ENCODE measurements at regions not wholly inside any gene's neighbourhood (a gene's known extent, or its start where the extent isn't known, plus 50 kb on each side); places are given as distances from the start of the nearest gene placed in this dataset.
A peak's percentile ranks its signal among the peaks of the same experiment; 100 is the strongest.
"Not testable (repeated sequence)": the region's sequence is repeated elsewhere in the genome, so short reads cannot be mapped to it uniquely, and the experiment has no call there.

DNA sequence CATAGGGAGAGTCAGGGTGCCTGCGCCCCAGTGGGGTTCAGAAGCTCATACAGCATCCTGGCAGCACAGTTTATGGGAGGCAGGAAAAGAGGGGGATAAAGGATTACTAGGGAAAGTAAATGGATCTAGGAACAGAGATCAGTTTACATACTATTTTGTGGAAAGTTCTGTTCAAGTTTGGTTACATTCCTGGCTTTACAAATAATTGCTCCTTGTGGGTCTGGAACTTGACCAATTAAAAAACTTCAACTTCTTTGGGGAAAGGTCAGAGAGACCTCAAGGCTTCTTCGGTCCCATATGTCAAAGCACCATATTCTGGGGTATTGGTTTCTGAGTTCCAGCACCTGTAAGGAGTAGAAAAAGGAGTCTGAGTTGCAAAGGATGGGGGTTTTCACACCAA lies 64.1 kb downstream of the ZDHHC19 start:
- no peak for DNase-seq

DNA sequence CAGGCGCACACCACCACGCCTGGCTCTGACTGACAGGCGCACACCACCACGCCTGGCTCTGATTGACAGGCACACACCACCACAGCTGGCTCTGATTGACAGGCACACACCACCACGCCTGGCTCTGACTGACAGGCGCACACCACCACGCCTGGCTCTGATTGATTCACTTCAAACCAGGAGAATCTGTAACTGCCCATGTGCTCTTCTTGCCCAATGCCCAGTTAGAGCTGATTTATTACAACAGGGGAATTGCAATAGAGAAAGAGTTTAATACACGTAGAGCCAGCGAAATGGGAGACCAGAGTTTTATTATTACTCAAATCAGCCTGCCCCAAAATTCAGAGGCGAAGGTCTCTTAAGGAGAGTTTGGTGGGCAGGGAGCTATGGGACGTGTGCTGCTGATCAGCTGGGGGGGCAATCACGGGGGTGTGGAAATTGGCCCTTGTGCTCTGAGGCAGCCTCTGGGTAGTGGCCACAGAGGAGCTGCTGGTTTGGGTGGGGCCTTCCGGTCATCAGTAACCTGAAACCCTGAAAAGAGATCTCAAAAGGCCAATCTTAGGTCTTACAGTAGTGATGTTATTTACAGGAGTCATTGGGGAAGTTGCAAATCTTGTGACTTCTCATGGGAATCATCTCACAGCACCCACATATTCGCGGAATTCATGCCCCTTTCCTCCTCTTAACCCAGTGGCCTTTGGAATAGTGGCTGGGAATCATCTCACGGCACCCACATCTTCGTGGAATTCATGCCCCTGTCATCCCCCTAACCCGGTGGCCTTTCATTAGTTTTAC lies 63.8 kb upstream of the TFRC start:
- no peak for DNase-seq

DNA sequence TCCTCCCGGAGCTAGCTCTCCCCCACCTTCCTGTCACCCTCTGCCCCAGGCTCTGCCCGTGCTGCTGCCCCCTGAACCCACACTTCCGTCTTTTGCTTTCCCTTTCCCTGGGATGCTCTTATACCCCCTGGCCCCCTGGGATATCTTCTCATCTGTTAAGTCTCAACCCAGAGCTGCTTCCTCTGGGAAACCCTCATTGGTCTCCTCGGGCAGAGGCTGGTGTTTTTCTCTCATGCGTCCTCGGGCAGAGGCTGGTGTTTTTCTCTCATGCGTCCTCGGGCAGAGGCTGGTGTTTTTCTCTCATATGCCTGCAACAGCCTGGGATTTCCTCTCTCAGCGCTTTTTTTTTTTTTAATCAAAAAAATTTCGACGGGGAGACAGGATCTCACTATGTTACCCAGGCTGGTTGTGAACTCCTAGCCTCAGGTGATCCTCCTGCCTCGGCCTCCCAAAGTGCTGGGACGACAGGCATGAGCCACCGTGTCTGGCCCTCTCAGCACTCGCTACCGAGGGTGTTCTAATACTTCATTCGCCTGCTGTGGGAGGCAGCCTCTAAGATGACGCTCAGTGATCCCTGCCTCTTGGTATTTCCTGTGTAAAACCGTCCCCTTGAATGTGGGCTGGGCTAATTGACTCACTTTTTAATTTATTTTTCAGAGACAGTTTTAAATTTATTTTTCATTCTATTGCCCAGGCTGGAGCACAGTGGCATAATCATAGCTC lies 62.7 kb upstream of the TFRC start:
- DNase-seq = peak; percentile 65

DNA sequence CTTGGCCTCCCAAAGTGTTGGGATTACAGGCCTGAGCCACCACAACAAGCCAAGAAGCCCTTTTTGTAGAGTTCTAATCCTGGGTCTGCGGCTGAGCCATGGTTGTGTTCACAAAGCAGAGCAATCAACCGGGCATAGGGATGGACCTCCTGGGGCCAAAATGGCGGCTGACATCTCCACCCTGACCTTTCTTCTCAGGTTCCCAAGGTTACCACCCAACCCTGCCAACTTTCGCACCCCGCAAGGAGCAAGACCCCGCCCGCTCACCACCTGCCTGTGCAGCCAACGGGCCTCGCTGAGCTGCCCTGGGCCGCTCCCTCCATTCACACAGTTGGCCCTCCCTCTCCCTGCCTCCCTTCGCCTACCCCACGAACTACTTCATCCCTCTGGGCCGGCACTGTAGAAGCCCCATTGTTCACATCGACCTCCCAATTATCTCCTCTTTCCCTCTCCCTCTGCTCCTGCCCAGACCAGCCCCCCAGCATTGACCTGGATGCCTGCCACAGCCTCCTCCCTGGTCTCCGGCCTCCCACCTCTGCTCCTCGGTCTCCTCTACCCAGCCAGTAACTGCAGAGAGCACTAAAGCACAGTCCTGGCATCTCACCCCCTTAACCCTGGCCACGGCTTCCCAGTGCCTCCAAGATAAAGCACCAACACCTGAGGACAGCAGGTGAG lies 62.0 kb upstream of the TFRC start:
- DNase-seq = no peak

DNA sequence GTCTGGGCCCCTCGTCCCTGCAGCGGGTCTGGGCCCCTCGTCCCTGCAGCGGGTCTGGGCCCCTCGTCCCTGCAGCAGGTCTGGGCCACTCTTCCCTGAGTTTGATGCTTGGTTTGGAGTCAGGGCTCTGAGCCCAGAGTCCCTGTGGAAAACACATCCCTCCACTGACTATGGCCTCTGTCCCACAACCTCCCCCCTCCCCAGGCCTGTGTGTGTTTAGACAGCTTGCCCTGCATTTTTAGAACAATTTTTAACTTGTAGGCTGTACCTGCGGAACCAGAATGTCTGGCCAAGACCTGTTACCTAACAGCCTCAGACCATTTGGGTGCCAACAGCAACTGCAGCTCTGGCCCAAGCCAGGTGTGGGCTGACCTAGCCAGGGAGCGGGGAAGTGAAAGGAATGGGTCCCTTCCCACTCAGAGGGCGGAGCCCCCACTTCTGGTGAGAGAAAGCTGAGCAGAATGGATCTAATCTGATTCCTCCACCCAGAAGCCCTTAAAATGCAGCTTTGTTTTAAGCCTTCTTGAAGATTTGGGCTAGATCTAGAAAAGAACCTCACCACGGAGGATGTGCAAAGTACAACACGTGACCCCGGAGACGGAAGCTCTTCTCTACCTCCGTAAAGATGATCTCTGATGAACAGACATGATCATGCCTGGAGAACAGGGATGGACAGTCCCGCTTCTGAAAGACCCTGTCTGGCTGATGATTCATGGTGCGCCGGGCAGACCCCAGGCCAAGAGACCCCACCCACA lies 60.5 kb upstream of the TFRC start:
- DNase-seq = no peak

DNA sequence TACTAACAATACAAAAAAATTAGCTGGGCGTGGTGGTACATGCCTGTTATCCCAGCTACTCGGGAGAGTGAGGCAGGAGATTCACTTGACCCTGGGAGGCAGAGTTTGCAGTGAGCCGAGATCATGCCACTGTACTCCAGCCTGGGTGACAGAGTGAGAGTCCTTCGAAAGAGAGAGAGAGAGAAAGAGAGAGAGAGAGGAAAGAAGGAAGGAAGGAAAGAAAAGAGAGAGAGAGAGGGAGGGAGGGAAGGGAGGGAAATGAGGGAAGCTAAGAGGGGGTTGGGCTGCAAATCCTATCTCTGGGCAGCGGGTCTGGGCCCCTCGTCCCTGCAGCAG lies 59.9 kb upstream of the TFRC start:
- DNase-seq = no peak

DNA sequence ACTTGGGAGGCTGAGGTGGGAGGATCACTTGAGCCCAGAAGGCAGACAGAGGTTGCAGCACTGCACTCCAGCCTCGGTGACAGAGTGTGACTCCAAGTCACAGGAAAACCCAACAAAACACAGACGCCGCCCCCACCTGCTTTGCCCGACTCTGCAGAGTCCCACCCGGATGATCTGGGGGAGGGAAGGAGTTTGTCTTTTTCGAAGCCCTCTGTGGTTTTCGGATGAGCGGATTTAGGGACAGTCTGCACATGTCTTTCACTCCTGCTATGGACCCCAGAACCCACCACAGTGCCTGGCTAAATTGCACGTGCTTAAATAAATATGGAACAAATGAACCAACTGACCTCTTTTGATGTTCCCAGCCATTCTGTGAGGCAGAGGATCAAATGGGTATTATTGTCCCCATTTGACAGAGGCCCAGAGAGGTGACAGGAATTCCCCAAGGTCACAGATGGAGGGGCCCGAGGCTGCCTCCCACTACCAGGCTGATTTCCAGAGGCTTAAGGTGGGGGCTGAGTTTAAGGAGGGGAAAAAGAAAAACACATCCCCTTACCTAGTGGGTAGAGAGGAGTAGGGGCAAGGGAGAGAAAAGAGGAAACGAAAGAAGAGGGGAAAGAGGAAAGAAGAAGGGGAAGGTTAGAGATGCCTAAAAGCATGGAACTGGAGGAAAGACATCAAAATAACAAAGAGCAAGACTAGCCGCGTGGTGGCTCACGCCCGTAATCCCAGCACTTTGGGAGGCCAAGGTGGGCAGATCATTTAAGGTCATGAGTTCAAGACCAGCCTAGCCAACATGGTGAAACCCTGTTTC lies 59.4 kb upstream of the TFRC start:
- no peak for DNase-seq

DNA sequence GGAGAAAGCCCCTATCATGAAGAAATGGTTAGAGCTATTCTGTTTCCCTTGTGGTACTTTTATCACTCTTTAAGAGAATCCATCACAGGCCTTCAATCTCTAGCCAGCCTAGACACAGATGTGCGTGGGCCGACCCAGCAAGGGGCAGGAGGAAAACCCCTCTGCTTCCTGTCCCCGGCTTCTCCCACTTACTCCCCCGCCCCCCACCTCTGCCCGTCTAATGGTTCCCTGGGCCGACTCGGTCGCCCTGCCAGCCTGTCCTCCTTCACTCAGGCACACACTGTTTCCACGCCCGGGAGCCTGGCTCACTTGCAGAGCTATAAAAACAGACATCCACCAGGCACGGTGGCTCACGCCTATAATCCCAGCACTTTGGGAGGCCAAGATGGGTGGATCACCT lies 58.3 kb upstream of the TFRC start:
- DNase-seq = no peak

DNA sequence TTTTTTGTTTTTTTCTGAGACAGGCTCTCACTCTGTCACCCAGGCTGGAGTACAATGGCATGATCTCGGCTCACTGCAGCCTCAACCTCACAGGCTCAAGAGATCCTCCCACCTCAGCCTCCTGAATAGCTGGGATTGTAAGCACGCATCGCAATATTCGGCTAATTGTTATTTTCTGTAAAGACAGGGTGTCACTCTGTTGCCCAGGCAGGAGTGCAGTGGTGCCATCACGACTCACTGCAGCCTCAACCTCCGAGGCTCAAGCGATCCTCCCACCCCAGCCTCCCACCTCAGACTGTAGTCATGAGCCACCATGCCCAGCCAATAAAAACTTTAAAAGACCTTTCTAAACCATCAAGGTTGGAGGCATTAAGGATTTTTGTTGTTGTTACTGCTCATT lies 57.4 kb upstream of the TFRC start:
- DNase-seq = no peak

DNA sequence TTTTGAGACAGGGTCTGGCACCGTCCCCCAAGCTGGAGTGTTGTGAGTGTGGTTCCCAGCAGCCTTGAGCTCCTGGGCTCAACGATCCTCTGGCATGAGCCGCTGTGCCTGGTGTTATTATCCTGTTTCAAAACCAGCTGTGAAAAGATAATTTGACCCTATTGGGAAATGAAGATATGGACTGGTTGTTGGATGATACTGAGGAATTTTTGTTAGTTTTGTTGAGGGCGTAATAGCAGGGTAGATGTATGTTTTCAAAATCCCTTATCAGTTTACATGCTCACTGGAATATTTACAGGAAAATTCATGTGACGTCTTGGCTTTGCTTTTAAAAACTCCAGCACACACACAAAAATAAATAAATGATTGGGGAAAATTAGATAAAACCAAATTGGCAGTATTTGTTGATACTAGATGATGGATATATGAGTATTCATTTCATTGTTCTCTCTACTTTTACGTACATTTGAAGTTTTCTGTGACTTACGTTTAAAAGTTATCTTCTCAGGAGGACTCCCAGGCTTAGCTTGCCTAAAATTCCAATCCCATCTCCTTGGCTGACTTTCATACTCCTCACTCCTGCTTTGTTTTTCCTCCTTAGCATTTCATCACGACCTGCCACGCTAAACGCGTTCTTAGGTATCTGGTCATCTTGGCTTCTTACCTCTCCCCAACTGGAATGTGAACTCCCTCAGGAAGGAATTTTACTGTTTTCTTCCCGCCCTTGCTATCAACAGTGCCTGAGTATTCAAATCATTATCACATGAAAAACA lies 56.8 kb upstream of the TFRC start:
- DNase-seq = peak; percentile 50

DNA sequence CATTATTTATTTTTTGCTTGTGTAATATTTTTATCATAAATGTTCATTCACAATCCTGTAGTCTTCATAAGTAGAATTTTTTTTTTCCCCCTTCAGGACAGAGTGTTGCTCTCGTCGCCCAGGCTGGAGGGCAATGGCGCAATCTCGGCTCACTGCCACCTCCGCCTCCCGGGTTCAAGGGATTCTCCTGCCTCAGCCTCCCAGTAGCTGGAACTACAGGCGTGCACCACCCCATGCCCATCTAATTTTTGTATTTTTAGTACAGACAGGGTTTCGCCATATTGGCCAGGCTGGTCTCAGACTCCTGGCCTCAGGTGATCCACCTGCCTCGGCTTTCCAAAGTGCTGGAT lies 54.7 kb upstream of the TFRC start:
- DNase-seq = not testable (repeated sequence)

DNA sequence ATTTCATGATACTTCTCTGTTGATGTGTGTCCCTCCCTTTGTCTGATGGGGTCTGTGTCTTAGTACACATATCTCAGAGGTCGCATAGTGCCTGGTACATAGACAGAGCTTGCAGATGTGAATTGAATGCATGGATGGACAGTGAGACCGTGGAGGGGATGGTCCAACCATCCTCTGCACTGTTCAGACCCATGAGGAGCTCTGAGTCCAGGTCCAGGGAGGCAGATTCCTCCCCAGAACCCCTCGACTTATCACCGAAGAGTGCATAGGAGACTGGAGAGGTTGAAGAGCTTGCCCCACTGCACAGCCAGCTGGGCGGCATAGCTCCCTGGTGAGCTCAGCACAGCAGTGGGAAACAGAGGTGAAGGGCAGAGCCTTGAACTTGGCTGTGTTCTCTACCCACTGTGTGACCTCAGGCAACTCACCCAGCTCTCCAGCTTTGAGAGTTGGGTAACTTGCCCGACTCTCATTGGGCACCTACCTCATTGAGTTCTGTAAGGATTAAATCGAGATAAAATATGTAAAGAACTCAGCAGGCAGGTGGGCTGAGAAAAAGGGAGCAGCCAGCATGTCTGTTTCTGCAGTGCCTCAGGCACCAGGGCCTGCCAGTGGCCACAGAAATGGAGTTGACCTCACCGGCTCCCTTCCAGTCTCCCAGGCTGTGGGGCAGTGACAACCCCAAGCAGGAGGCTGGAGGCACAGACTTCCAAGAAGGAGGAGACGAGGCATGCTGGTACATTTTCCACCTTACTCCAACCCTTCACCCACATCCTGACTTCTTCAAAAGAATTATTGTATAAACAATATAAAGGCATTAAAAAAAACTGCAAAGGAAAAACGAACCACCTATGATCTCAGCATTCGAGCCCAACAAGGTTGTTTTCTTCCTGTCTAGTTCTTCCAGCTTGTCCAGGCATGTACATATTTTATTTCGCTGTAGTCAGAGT lies 54.1 kb upstream of the TFRC start:
- DNase-seq = no peak

DNA sequence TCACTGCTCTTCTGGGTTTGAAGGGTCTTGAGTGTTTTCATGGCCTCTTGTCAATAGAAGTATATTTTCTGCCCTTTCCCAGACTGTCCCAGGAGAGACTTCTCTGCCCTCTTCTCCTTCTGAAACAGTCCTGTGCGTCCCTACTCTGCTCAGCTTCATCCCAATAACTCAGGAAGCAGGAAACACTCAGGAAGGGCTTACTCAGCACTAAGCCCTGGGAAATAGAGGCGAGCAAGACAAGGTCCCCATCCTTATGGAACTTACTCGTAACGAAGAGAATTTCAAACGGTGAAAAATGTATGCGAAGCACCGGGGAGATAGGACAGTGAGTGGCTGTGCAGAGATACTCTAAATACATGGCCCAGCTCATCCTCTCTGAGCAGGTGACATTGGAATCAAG lies 52.8 kb upstream of the TFRC start:
- DNase-seq = no peak

DNA sequence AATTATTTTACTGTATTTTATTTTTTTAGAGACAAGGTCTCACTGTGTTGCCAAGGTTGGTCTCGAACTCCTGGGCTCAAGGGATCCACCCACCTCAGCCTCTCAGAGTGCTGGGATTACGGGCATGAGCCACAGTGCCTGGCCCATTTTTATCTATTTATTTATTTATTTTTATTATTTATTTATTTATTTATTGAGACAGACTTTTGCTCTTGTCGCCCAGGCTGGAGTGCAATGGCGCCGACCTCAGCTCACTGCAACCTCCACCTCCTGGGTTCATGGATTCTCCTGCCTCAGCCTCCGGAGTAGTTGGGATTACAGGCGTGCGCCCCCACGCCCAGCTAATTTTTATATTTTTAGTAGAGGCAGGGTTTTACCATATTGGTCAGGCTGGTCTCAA lies 52.0 kb upstream of the TFRC start:
- not testable (repeated sequence) for DNase-seq

DNA sequence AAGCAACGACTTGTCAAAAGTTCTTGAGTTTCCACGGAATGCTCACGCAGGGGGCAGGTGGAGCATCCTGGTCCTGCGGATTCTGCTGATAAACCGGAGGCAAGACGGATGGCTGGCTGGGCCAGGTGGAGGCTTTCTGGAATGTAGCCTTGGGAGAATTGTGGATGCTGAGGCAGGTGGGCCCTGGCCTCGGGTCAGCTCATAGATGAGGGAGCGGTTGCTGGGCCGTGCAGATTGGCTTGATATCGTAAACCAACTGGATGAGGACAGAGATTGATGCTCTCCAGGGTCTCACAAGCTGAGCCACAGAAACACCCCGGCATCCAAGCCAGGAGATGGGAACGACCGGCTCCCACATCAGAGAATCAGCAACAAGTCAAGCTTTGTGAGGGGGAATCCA lies 50.0 kb upstream of the TFRC start:
- no peak for DNase-seq
